Hepatocyte (in vitro differentiated cells): ENCODE measurements at regions not wholly inside any gene's neighbourhood (a gene's known extent, or its start where the extent isn't known, plus 50 kb on each side); places are given as distances from the start of the nearest gene placed in this dataset.

Source experiments
- DNase-seq: peaks from one replicate; pipeline ENCODE4 v3.0.0-alpha.2; 2016; ENCODE audit warnings: low spot score
- H2AFZ ChIP-seq: fragments of 200-600 bp; sonication (generic); 2 replicates; pipeline ENCODE4 v1.6.0; 2016; ENCODE audit warnings: antibody characterized with exemption, mild to moderate bottlenecking
- H3K27ac ChIP-seq: fragments of 200-600 bp; sonication (generic); 2 replicates; pipeline ENCODE4 v1.5.1; 2016; ENCODE audit warnings: mild to moderate bottlenecking
- H3K27me3 ChIP-seq: fragments of 200-600 bp; sonication (generic); 2 replicates; pipeline ENCODE4 v1.6.1; 2016
- H3K36me3 ChIP-seq: fragments of 200-600 bp; sonication (generic); replicated peaks from 2 replicates; pipeline ENCODE4 v1.5.1; 2016; ENCODE audit warnings: low read depth; ENCODE audit not compliant: insufficient read depth
- H3K4me1 ChIP-seq: fragments of 200-600 bp; sonication (generic); 2 replicates; pipeline ENCODE4 v1.5.1; 2016; ENCODE audit warnings: mild to moderate bottlenecking, moderate library complexity; ENCODE audit not compliant: insufficient read depth
- H3K4me2 ChIP-seq: fragments of 200-600 bp; sonication (generic); 2 replicates; pipeline ENCODE4 v1.6.0; 2016
- H3K4me3 ChIP-seq: fragments of 200-600 bp; sonication (generic); 2 replicates; pipeline ENCODE4 v1.5.1; 2016; ENCODE audit warnings: mild to moderate bottlenecking
- H3K79me2 ChIP-seq: fragments of 200-600 bp; sonication (generic); 2 replicates; pipeline ENCODE4 v1.6.0; 2017; ENCODE audit warnings: mild to moderate bottlenecking
- H3K9me2 ChIP-seq: fragments of 200-600 bp; sonication (generic); replicated peaks from 2 replicates; pipeline ENCODE4 v1.6.0; 2017; ENCODE audit warnings: mild to moderate bottlenecking; ENCODE audit not compliant: insufficient read depth
- H3K9me3 ChIP-seq: fragments of 200-600 bp; sonication (generic); 2 replicates; pipeline ENCODE4 v1.5.1; 2016; ENCODE audit warnings: low read depth, mild to moderate bottlenecking
- H4K20me1 ChIP-seq: fragments of 200-600 bp; sonication (generic); 2 replicates; pipeline ENCODE4 v1.6.0; 2016; ENCODE audit warnings: mild to moderate bottlenecking; ENCODE audit not compliant: insufficient read depth, poor library complexity, severe bottlenecking
- CTCF ChIP-seq: fragments of 200-600 bp; sonication (generic); IDR thresholded peaks from 2 replicates; pipeline ENCODE4 v1.5.1; 2016; ENCODE audit warnings: antibody characterized with exemption, mild to moderate bottlenecking; ENCODE audit not compliant: poor library complexity
- EZH2 ChIP-seq: fragments of 200-600 bp; sonication (generic); IDR thresholded peaks from 2 replicates; pipeline ENCODE4 v1.6.1; 2016; ENCODE audit warnings: antibody characterized with exemption, mild to moderate bottlenecking, borderline replicate concordance
- EZH2phosphoT487 ChIP-seq: fragments of 200-600 bp; sonication (generic); IDR thresholded peaks from one replicate; pipeline ENCODE4 v1.6.1; 2018; ENCODE audit warnings: antibody characterized with exemption, mild to moderate bottlenecking, low read depth, moderate library complexity; ENCODE audit not compliant: unreplicated experiment, severe bottlenecking
- WGBS: methylation state at CpG from one replicate; pipeline ENCODE4 v1.1.6; 2016; ENCODE audit warnings: low lambda C conversion rate; ENCODE audit errors: missing lambda C conversion rate; 5-methylcytosine and 5-hydroxymethylcytosine counted together

DNA sequence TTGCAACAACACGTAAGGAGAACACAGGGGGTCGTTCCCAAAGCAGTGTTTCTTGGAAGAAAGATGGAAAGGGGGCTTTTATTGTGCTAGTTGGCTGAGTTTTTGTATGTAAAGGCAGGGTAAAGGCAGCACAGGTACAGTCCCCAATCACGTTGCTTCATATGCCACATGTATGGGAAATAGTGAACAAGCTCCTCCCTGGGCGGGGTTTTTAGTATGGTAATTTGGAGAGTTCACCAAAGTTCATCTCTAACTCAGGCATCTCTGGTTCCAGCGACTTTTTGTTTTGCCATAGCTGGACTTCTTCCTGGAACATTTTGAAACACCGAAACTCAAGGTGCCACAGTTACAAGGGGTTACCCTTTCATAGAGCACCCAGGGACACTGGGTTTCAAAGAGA lies 133.9 kb downstream of the CAAP1 start:
- H3K27ac ChIP-seq: no peak overlapping the region
- no peaks in the 10 kb centered on the region for H3K27me3 ChIP-seq
- no peaks in the 10 kb centered on the region for H3K9me2 ChIP-seq
- H3K4me1 ChIP-seq: no peaks in the 10 kb centered on the region
- 88% methylated on average over 6 of the region's 6 CpGs for WGBS
- no peak for DNase-seq
- no peak overlapping the region for H2AFZ ChIP-seq
- no peak overlapping the region for H3K4me3 ChIP-seq
- H3K79me2 ChIP-seq: no peaks in the 10 kb centered on the region
- H3K9me3 ChIP-seq: no peaks in the 10 kb centered on the region
- no peaks in the 10 kb centered on the region for H3K36me3 ChIP-seq
- no peaks in the 10 kb centered on the region for H4K20me1 ChIP-seq
- TF ChIP-seq EZH2phosphoT487 (no peak), CTCF (no peak), EZH2 (no peak)
- no peak overlapping the region for H3K4me2 ChIP-seq

GRCh38 chr9:26756881-26757280 lies 135.7 kb downstream of the CAAP1 start:
- Histone ChIP-seq H3K36me3 (no peaks in the 10 kb centered on the region), H3K27me3 (no peaks in the 10 kb centered on the region), H3K4me3 (no peak overlapping the region), H3K9me3 (no peaks in the 10 kb centered on the region), H3K4me1 (no peaks in the 10 kb centered on the region), H3K4me2 (no peak overlapping the region), H3K27ac (no peak overlapping the region), H2AFZ (no peak overlapping the region), H3K9me2 (no peaks in the 10 kb centered on the region), H4K20me1 (no peaks in the 10 kb centered on the region), H3K79me2 (no peaks in the 10 kb centered on the region)
- DNase-seq: no peak
- TF ChIP-seq EZH2phosphoT487 (no peak), EZH2 (no peak)
- 100% methylated on average over 2 of the region's 2 CpGs for WGBS

DNA sequence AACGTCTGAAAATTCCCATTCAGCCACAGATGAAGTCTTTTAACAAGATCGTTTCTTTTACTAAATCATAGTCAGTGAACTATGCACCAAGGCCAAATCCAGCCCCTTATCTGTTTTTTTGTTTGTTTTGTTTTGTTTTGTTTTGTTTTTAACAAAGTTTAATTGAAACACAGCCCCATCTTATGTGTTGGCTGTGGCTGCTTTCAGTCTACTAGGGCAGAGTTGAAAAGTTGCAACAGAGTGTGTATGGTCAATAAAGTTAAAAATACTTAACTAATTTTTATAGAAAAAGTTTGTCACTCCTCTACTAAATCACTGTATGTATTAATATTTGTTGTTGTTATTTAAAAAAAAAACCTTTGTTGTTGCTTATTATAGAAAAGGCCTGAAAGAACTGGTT lies 137.1 kb downstream of the CAAP1 start:
- H3K27ac ChIP-seq: no peak overlapping the region
- 60% methylated on average over 2 of the region's 2 CpGs for WGBS
- H3K9me2 ChIP-seq: no peaks in the 10 kb centered on the region
- no peaks in the 10 kb centered on the region for H4K20me1 ChIP-seq
- DNase-seq: no peak
- H3K36me3 ChIP-seq: no peaks in the 10 kb centered on the region
- no peaks in the 10 kb centered on the region for H3K27me3 ChIP-seq
- TF ChIP-seq EZH2 (no peak), CTCF (no peak), EZH2phosphoT487 (no peak)
- H2AFZ ChIP-seq: no peak overlapping the region
- no peaks in the 10 kb centered on the region for H3K79me2 ChIP-seq
- no peaks in the 10 kb centered on the region for H3K4me1 ChIP-seq
- H3K4me2 ChIP-seq: no peak overlapping the region
- no peak overlapping the region for H3K4me3 ChIP-seq
- no peaks in the 10 kb centered on the region for H3K9me3 ChIP-seq

GRCh38 chr9:26754509-26755164 lies 138.0 kb downstream of the CAAP1 start:
- TF ChIP-seq CTCF: no peak
- no peak for TF ChIP-seq EZH2
- Histone ChIP-seq H3K4me1 (no peaks in the 10 kb centered on the region), H4K20me1 (no peaks in the 10 kb centered on the region), H3K27ac (no peak overlapping the region), H3K4me2 (no peak overlapping the region), H3K27me3 (no peaks in the 10 kb centered on the region), H3K9me2 (no peaks in the 10 kb centered on the region), H3K4me3 (no peak overlapping the region), H2AFZ (no peak overlapping the region), H3K9me3 (no peaks in the 10 kb centered on the region), H3K36me3 (no peaks in the 10 kb centered on the region), H3K79me2 (no peaks in the 10 kb centered on the region)
- 90% methylated on average over 10 of the region's 10 CpGs for WGBS
- DNase-seq: no peak
